ENCODE measurements at regions not wholly inside any gene's neighbourhood (a gene's known extent, or its start where the extent isn't known, plus 50 kb on each side); places are given as distances from the start of the nearest gene placed in this dataset.
"Not testable (repeated sequence)": the region's sequence is repeated elsewhere in the genome, so short reads cannot be mapped to it uniquely, and the experiment has no call there.

DNA sequence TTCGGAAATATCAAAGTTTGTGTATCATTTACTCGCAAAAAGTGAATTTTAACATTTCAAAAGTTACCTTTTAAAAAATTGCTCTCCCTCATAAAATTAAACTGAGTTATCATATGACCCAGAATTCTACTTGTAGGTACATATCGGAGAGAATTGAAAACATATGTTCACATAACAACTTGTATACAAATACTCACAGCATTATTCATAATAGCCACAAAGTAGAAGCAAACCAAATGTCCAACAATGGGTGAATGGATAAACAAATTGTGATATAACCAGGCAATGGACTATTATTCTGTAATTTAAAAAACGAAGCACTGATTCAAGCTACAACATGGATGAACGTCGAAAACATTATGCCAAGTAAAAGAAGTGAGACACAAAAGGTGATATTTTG, 412.0 kb upstream of the TCF4 start:
- DNase-seq: no peak

DNA sequence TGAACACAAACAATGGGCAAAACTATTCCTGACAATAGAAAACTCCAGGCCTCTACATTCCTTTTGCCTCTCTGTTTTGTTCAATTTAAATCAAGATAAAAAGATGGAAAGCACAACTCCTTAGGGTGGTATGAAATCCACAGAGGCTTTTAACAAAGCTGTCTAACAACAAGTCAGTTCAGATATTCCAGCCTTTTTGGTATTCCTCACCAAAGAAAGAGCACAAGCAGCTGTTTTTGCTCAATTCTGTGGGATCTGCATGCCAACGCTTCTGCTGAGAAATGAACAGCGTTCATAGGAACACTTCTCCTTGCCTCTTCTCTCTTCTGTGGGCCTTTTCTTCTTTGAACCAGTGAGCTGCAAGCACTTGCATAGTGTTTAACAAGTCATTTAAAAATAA, 411.6 kb upstream of the TCF4 start:
- DNase-seq: peak; percentile 52

- DNase-seq: no peak
Measured at GRCh38 chr18:55998801-55999385, 410.9 kb upstream of the TCF4 start.

GRCh38 chr18:55998071-55998522, 410.1 kb upstream of the TCF4 start:
- DNase-seq: peak; percentile 68

DNA sequence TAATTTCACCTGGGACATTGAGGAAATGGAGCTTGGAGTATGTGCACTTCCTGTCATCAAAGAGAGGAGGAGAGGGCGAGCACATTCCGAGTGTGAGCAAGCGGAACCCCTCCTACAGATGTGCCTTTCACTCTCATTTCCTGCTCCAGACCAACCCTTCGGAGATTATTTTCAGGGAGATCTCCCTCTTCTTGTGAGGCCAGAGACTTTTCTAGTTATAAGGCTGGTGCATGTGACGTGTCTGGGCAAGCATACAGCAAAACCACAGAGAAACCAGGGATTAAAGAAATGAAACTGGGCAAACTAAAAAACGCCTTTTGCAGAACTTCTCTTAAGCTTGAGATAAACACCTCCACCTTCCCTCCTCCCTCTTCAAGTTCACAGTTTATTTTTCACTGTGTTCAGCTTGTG, 409.2 kb upstream of the TCF4 start:
- peak; percentile 40 for DNase-seq

- no peak for DNase-seq
Measured at GRCh38 chr18:55996717-55997116, 408.7 kb upstream of the TCF4 start.

GRCh38 chr18:55990186-55990585, 402.2 kb upstream of the TCF4 start:
- DNase-seq: no peak

DNA sequence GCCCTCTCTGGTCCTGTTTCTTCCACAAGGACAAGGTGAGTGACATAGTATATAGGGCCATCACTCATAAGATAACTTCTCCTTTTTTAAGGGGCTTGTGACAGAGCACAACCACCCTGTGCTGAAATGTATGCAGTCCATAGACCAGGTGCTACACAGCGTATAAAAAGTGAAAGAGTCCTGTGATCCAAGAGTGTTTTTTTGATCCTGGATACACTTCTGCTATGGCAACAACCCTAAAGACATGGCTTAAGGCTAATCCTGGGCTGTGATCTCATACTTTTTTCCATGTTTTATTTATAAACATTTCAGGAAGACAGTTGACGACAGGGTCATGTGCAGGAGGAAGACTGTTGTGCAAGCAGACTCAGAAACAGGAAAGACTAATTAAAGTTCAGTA, 400.5 kb upstream of the TCF4 start:
- no peak for DNase-seq

GRCh38 chr18:55983433-55983832, 395.4 kb upstream of the TCF4 start:
- DNase-seq: peak; percentile 63

DNA sequence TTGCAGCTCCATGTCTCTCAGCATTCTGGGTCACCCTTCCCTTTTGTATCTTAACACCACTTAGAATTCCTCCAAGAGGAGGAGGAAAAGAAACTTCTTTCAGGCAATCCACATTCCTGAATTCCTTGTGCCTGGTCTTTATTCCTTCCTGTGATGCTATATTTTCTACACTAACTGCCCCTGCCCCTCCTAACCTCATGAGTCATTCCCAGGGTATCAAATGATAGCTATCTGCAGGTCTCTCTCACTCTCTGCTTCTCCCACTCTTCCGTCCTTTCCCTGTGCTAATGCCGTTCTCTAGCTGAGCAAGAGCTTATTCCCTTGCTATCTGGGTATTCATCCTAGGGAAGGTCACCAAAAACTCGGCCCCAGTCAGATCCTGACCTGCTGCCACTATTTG, 395.0 kb upstream of the TCF4 start:
- peak; percentile 61 for DNase-seq

- no peak for DNase-seq
Measured at GRCh38 chr18:55981712-55982475, 393.9 kb upstream of the TCF4 start.

GRCh38 chr18:55974521-55974920, 386.5 kb upstream of the TCF4 start:
- DNase-seq: no peak

GRCh38 chr18:55968550-55968949, 380.6 kb upstream of the TCF4 start:
- DNase-seq: peak; percentile 48

DNA sequence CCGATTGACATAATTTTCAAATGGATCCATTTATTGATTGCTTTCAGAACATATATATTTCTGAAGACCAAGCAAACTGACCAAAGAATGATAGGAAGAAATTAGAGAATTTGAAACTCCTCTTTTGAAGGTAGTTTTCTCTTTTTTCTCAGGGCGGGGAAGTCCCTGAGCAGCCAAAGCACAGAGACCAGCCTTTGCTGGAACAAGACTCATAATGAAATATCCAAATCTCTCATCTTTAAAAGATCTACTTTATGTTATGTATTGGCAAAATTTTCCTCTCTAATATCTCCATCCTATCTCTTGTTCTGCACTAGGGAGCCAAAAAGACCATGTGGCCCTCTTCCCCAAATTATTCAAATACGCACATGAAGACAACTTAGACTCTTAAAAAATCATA, 379.0 kb upstream of the TCF4 start:
- no peak for DNase-seq

DNA sequence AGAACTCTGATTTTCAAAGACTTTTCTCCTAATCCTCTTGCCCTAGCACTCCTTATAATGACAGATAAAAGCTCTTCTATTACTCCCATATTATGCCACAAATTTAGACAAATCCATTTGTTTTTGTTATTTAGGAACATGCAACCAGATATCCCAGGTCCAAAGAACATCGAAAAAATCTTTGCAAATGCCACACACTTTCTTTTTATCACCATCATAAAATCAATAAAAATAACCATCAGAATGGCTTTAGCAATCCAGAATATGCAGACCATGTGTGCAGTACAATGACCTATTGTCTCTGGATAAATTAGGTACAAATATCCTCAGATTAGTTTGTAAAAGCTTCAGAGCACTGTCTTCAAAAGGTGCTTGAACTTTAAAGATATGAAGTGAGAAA, 376.2 kb upstream of the TCF4 start:
- DNase-seq: no peak

- no peak for DNase-seq
Measured at GRCh38 chr18:55953326-55953725, 365.3 kb upstream of the TCF4 start.

- DNase-seq: not testable (repeated sequence)
Measured at GRCh38 chr18:55951738-55952137, 363.7 kb upstream of the TCF4 start.

DNA sequence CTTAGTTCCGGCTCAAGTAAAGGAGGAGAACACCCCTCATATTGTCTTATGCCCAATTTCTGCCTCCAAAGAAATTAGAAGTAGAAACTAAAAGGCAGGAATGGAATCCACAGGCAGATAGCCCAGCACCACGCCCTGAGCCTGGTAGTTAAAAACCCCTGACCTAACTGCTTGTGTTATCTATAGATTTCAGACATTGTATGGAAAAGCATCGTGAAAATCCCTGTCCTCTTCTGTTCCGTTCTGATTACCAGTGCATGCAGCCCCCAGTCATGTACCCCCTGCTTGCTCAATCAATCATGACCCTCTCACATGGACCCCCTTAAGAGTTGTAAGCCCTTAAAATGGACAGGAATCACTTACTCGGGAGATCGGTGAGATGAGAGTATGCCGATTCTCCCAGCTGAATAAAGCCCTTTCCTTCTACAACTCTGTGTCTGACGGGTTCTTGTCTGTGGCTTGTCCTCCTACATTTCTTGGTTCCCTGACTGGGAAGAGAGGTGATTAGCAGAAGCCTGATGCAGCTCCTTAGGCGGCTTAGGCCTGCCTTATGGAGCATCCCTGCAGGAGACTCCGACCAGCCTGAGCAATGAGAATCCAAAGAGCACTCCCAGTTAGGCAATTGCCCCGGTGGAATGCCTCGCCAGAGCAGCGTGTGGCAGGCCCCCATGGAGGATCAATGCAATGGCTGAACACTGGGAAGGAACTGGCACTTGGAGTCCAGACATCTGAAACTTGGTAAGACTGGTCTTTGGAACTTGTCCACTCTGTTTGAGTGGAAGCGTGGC, 362.6 kb upstream of the TCF4 start:
- DNase-seq: no peak

DNA sequence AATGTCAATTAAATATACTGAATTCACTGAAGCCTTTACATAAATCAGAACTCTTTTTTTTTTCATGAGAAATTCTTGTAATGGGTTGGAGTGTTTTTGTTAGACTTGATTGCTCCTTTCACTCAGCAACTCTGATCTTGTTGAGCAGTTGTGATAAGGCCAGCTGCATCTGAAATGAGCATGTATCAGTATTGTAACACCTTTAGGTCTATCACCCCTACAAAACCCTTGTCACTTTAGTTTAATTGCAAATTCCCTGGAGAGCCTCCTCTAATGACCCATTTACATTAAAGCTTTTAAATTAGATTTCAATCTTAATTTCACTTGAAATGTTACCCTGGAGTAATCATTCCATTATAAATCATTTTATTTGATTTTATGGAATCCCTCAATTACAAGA, 346.8 kb upstream of the TCF4 start:
- no peak for DNase-seq

- no peak for DNase-seq
Measured at GRCh38 chr18:55932675-55933074, 344.7 kb upstream of the TCF4 start.

- DNase-seq: peak; percentile 94
Measured at GRCh38 chr18:55927831-55928230, 339.8 kb upstream of the TCF4 start.

- peak; percentile 49 for DNase-seq
Measured at GRCh38 chr18:55925772-55926171, 337.8 kb upstream of the TCF4 start.

DNA sequence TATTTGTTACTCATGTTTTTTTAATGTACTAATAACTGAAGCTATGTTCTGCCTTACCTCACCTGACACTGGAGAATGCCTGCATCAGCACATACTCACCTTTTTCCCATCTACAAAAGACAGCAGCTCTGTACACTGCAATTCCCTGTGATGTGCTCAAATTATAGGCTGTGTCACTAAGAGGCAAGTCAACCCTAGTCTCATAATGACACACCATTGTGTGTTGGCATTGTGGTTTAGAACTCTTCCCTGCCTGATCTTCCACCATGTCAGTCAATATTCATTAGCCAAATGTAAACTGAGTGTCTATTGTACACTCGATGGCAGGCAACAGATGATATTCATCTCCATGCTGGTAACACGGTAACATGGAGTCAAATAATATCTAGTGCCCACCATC, 332.1 kb upstream of the TCF4 start:
- DNase-seq: no peak

DNA sequence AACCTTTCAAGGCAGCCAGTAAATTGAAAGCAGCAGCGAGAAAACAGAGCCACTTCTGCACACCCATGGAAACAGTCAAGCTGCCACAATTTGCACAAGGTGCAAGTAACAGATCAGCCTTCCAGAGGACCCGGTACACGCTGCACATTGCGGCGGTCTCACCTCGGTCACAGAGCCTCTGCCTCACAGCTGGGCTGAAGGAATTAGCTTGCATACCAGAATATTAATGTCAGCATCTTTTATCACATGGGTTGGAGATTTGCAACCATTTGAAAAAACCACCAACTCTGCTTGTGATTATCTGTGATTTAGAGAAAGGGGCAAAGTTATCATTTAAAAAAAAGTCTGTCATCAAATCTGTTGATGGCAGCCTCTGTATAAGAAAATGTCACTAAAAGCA, 330.5 kb upstream of the TCF4 start:
- peak; percentile 79 for DNase-seq

Data from fibroblast of upper back skin (primary cell).